K562 (cell line): ENCODE measurements at regions not wholly inside any gene's neighbourhood (a gene's known extent, or its start where the extent isn't known, plus 50 kb on each side); places are given as distances from the start of the nearest gene placed in this dataset.

Experiments
- TF ChIP-seq, protein P1 (sequence below): fragments of 200-600 bp; sonication (generic); IDR thresholded peaks from one replicate; pipeline ENCODE4 v1.6.1; 2012; ENCODE audit warnings: mild to moderate bottlenecking, low read depth, low read length, inconsistent platforms
- TF ChIP-seq, protein P2 (sequence below): sonication (generic); formaldehyde crosslinking; IDR thresholded peaks from 2 replicates; pipeline ENCODE4 v1.8.1; 2023; ENCODE audit warnings: mild to moderate bottlenecking, missing genetic modification reagents

DNA sequence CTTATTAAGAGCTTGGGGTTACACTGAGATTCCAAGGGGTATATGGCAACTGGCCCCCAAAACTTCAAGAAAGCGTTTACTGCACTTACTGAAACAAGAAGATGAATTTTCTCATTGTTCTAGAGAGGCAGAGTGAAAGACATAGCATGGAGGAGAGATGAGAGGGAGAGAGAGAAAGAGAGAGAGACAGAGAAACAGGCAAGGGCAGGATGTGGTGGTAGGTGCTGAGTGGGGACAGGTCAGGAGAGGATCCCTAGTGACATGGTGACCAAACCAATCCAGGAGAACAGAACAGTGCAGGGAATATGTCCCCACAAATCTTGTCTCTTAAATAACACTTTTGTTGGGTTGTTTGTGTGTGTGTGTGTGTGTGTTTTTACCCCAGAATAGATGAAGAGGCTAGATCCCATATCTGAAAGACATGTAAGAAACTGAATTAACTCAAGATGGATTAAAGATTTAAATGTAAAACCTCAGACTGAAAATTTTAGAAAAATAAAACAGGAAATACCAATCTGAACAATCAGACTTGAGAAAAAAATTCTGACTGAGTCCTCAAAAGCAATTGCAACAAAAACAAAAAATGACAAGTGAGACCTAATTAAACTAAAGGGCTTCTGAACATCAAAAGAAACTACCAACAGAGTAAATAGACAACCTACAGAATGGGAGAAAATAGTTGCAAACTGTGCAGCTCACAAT lies 202.2 kb downstream of the QDPR start (continued):
- TF ChIP-seq, protein P1, sequence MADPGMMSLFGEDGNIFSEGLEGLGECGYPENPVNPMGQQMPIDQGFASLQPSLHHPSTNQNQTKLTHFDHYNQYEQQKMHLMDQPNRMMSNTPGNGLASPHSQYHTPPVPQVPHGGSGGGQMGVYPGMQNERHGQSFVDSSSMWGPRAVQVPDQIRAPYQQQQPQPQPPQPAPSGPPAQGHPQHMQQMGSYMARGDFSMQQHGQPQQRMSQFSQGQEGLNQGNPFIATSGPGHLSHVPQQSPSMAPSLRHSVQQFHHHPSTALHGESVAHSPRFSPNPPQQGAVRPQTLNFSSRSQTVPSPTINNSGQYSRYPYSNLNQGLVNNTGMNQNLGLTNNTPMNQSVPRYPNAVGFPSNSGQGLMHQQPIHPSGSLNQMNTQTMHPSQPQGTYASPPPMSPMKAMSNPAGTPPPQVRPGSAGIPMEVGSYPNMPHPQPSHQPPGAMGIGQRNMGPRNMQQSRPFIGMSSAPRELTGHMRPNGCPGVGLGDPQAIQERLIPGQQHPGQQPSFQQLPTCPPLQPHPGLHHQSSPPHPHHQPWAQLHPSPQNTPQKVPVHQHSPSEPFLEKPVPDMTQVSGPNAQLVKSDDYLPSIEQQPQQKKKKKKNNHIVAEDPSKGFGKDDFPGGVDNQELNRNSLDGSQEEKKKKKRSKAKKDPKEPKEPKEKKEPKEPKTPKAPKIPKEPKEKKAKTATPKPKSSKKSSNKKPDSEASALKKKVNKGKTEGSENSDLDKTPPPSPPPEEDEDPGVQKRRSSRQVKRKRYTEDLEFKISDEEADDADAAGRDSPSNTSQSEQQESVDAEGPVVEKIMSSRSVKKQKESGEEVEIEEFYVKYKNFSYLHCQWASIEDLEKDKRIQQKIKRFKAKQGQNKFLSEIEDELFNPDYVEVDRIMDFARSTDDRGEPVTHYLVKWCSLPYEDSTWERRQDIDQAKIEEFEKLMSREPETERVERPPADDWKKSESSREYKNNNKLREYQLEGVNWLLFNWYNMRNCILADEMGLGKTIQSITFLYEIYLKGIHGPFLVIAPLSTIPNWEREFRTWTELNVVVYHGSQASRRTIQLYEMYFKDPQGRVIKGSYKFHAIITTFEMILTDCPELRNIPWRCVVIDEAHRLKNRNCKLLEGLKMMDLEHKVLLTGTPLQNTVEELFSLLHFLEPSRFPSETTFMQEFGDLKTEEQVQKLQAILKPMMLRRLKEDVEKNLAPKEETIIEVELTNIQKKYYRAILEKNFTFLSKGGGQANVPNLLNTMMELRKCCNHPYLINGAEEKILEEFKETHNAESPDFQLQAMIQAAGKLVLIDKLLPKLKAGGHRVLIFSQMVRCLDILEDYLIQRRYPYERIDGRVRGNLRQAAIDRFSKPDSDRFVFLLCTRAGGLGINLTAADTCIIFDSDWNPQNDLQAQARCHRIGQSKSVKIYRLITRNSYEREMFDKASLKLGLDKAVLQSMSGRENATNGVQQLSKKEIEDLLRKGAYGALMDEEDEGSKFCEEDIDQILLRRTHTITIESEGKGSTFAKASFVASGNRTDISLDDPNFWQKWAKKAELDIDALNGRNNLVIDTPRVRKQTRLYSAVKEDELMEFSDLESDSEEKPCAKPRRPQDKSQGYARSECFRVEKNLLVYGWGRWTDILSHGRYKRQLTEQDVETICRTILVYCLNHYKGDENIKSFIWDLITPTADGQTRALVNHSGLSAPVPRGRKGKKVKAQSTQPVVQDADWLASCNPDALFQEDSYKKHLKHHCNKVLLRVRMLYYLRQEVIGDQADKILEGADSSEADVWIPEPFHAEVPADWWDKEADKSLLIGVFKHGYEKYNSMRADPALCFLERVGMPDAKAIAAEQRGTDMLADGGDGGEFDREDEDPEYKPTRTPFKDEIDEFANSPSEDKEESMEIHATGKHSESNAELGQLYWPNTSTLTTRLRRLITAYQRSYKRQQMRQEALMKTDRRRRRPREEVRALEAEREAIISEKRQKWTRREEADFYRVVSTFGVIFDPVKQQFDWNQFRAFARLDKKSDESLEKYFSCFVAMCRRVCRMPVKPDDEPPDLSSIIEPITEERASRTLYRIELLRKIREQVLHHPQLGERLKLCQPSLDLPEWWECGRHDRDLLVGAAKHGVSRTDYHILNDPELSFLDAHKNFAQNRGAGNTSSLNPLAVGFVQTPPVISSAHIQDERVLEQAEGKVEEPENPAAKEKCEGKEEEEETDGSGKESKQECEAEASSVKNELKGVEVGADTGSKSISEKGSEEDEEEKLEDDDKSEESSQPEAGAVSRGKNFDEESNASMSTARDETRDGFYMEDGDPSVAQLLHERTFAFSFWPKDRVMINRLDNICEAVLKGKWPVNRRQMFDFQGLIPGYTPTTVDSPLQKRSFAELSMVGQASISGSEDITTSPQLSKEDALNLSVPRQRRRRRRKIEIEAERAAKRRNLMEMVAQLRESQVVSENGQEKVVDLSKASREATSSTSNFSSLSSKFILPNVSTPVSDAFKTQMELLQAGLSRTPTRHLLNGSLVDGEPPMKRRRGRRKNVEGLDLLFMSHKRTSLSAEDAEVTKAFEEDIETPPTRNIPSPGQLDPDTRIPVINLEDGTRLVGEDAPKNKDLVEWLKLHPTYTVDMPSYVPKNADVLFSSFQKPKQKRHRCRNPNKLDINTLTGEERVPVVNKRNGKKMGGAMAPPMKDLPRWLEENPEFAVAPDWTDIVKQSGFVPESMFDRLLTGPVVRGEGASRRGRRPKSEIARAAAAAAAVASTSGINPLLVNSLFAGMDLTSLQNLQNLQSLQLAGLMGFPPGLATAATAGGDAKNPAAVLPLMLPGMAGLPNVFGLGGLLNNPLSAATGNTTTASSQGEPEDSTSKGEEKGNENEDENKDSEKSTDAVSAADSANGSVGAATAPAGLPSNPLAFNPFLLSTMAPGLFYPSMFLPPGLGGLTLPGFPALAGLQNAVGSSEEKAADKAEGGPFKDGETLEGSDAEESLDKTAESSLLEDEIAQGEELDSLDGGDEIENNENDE = no peak
- TF ChIP-seq, protein P2, sequence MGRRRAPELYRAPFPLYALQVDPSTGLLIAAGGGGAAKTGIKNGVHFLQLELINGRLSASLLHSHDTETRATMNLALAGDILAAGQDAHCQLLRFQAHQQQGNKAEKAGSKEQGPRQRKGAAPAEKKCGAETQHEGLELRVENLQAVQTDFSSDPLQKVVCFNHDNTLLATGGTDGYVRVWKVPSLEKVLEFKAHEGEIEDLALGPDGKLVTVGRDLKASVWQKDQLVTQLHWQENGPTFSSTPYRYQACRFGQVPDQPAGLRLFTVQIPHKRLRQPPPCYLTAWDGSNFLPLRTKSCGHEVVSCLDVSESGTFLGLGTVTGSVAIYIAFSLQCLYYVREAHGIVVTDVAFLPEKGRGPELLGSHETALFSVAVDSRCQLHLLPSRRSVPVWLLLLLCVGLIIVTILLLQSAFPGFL = no peak
- TF ChIP-seq, all 486 proteins: peak for 0
